GM19025 (cell line): ENCODE measurements at regions not wholly inside any gene's neighbourhood (a gene's known extent, or its start where the extent isn't known, plus 50 kb on each side); places are given as distances from the start of the nearest gene placed in this dataset.

Experiments
- ATAC-seq: cut with Tn5 transposase; IDR thresholded peaks from one replicate; pipeline ENCODE4 v1.9.1; 2021; ENCODE audit warnings: mild to moderate bottlenecking, low read depth, moderate library complexity; ENCODE audit not compliant: unreplicated experiment

- no peak for ATAC-seq
These were observed 64.4 kb upstream of the PLEKHG1 start for GRCh38 chr6:150535151-150535804.

- ATAC-seq, result no peak
These were observed 63.9 kb upstream of the PLEKHG1 start for GRCh38 chr6:150535818-150536220.

GRCh38 chr6:150536835-150537234 is 62.9 kb upstream of the PLEKHG1 start:
- ATAC-seq, result no peak

- no peak for ATAC-seq
These were observed 62.2 kb upstream of the PLEKHG1 start for GRCh38 chr6:150537491-150537890.

- no peak for ATAC-seq
These were observed 61.8 kb upstream of the PLEKHG1 start for GRCh38 chr6:150537893-150538292.

GRCh38 chr6:150539111-150539510 is 60.6 kb upstream of the PLEKHG1 start:
- ATAC-seq, result no peak

- no peak for ATAC-seq
These were observed 60.1 kb upstream of the PLEKHG1 start for GRCh38 chr6:150539568-150539967.

- ATAC-seq, result no peak
These were observed 58.1 kb upstream of the PLEKHG1 start for GRCh38 chr6:150541576-150541975.

GRCh38 chr6:150543178-150543577 is 56.5 kb upstream of the PLEKHG1 start:
- no peak for ATAC-seq

GRCh38 chr6:150544793-150545192 is 54.9 kb upstream of the PLEKHG1 start:
- no peak for ATAC-seq

GRCh38 chr6:150546457-150546856 is 53.2 kb upstream of the PLEKHG1 start:
- ATAC-seq, result no peak

- no peak for ATAC-seq
These were observed 52.0 kb upstream of the PLEKHG1 start for GRCh38 chr6:150547502-150548222.

- no peak for ATAC-seq
These were observed 51.4 kb upstream of the PLEKHG1 start for GRCh38 chr6:150548330-150548729.

- no peak for ATAC-seq
These were observed 50.7 kb upstream of the PLEKHG1 start for GRCh38 chr6:150549007-150549406.

- no peak for ATAC-seq
These were observed 50.0 kb upstream of the PLEKHG1 start for GRCh38 chr6:150549674-150550101.
